LoVo (cell line): ENCODE measurements at regions not wholly inside any gene's neighbourhood (a gene's known extent, or its start where the extent isn't known, plus 50 kb on each side); places are given as distances from the start of the nearest gene placed in this dataset.
A peak's percentile ranks its signal among the peaks of the same experiment; 100 is the strongest.

ENCODE experiments used
- DNase-seq: peaks from one replicate; pipeline ENCODE4 v3.0.0-alpha.2; 2016; ENCODE audit warnings: low spot score

GRCh38 chr12:28107679-28108078 lies 82.6 kb upstream of the CCDC91 start:
- no peak for DNase-seq

- DNase-seq, result no peak
Measured at GRCh38 chr12:28108599-28108998, 81.7 kb upstream of the CCDC91 start.

GRCh38 chr12:28110329-28110728 lies 79.9 kb upstream of the CCDC91 start:
- DNase-seq, result peak; percentile 44

GRCh38 chr12:28114488-28114887 lies 75.8 kb upstream of the CCDC91 start:
- no peak for DNase-seq

- DNase-seq, result no peak
Measured at GRCh38 chr12:28121433-28121832, 68.8 kb upstream of the CCDC91 start.

GRCh38 chr12:28121899-28122655 lies 68.2 kb upstream of the CCDC91 start:
- no peak for DNase-seq

- no peak for DNase-seq
Measured at GRCh38 chr12:28122756-28123155, 67.5 kb upstream of the CCDC91 start.

GRCh38 chr12:28127455-28127854 lies 62.8 kb upstream of the CCDC91 start:
- DNase-seq, result no peak

- DNase-seq, result no peak
Measured at GRCh38 chr12:28129031-28129430, 61.2 kb upstream of the CCDC91 start.

GRCh38 chr12:28130234-28130624 lies 60.0 kb upstream of the CCDC91 start:
- no peak for DNase-seq

GRCh38 chr12:28130625-28131598 lies 59.3 kb upstream of the CCDC91 start:
- DNase-seq, result peak; percentile 89

- DNase-seq, result no peak
Measured at GRCh38 chr12:28132398-28132797, 57.9 kb upstream of the CCDC91 start.

GRCh38 chr12:28135801-28136439 lies 54.3 kb upstream of the CCDC91 start:
- DNase-seq, result no peak

- no peak for DNase-seq
Measured at GRCh38 chr12:28137414-28137813, 52.8 kb upstream of the CCDC91 start.

GRCh38 chr12:28140404-28140803 lies 49.9 kb upstream of the CCDC91 start:
- no peak for DNase-seq
